Heart left ventricle (tissue), 16 donors: ENCODE measurements at regions not wholly inside any gene's neighbourhood (a gene's known extent, or its start where the extent isn't known, plus 50 kb on each side); places are given as distances from the start of the nearest gene placed in this dataset.
"Not testable (repeated sequence)": the region's sequence is repeated elsewhere in the genome, so short reads cannot be mapped to it uniquely, and the experiment has no call there.

ENCODE experiments used
- ATAC-seq, 4 donors: fragments of 200-7000 bp; cut with Tn5 transposase; one replicate each; pipeline ENCODE4 v1.9.1; 2020 to 2022; ENCODE audit warnings: moderate library complexity in 4 of 4, mild to moderate bottlenecking in 3 of 4, moderate number of reproducible peaks in 1 of 4
- DNase-seq, 5 donors: peaks; one replicate each; pipeline ENCODE4 v3.0.0-alpha.2; 2020
- H3K27ac ChIP-seq, 12 donors: fragments of 200-600 bp; sonication (generic) in 4 of 12; one replicate each; pipeline versions ENCODE4 v1.5.0 to v1.8.0; 2016 to 2022; ENCODE audit warnings: mild to moderate bottlenecking in 2 of 12
- H3K27me3 ChIP-seq, 9 donors: fragments of 200-600 bp; sonication (generic) in 2 of 9; one replicate each; pipeline versions ENCODE4 v1.5.1 to v1.8.0; 2016 to 2022; ENCODE audit warnings: mild to moderate bottlenecking in 3 of 9
- H3K36me3 ChIP-seq, 9 donors: fragments of 200-600 bp; sonication (generic) in 2 of 9; one replicate each; pipeline versions ENCODE4 v1.5.0 to v1.8.0; 2018 to 2022; ENCODE audit warnings: mild to moderate bottlenecking in 2 of 9
- H3K4me1 ChIP-seq, 12 donors: fragments of 200-600 bp; sonication (generic) in 4 of 12; one replicate each; pipeline versions ENCODE4 v1.5.0 to v1.8.0; 2016 to 2022; ENCODE audit warnings: mild to moderate bottlenecking in 3 of 12
- H3K4me3 ChIP-seq, 12 donors: fragments of 200-600 bp; sonication (generic) in 4 of 12; one replicate each; pipeline versions ENCODE4 v1.5.0 to v1.8.0; 2017 to 2022; ENCODE audit warnings: mild to moderate bottlenecking in 9 of 12, moderate library complexity in 4 of 12
- H3K9me3 ChIP-seq, 12 donors: fragments of 200-600 bp; sonication (generic) in 4 of 12; one replicate each; pipeline versions ENCODE4 v1.5.0 to v1.8.0; 2016 to 2022; ENCODE audit warnings: mild to moderate bottlenecking in 1 of 12
- CTCF ChIP-seq, 12 donors: fragments of 200-600 bp; sonication (generic) in 4 of 12; IDR thresholded peaks; one replicate each; pipeline versions ENCODE4 v1.5.0 to v1.8.0; 2018 to 2022; ENCODE audit warnings: antibody characterized with exemption in 12 of 12, mild to moderate bottlenecking in 5 of 12
- POLR2A ChIP-seq, 2 donors: fragments of 450-650 bp; IDR thresholded peaks; one replicate each; pipeline ENCODE4 v1.6.1; 2017; ENCODE audit warnings: antibody characterized with exemption in 2 of 2, mild to moderate bottlenecking in 2 of 2, moderate library complexity in 2 of 2
- WGBS, 4 donors: extraction: QIAGEN DNeasy Blood & Tissue Kit in 2 of 4; methylation state at CpG; one replicate each; pipeline versions ENCODE4 v1.1.5 to v1.1.7; 2013 to 2018; 5-methylcytosine and 5-hydroxymethylcytosine counted together
- intact Hi-C, 10 donors: fragments of 100-400 bp; cut with DNase I; formaldehyde crosslinking; loops; one replicate each; pipeline versions ENCODE4 v1.11.1 to v1.14.2; 2022
- donor health status: ischemic (EF 13 %, LVEDD 7.1; RV severe dilation, severe dysfunction).
- donor health status: healthy with polysubstance abuse.
- donor health status: DM: no; HTN: yes; CAD: no.
- donor health status: DM: no; HTN: no; CAD: no.
- donor health status: ischemic (EF 25% LVEDD 6.9; RV normal size, moderate dysfunction).
- donor health status: ischemic (EF 25% LVEDD 5.7; RV mildly dilated, moderate dysfunction).
- donor health status: healthy.
- donor health status: DM: yes; HTN: yes; CAD: no.
- donor health status: ischemic (EF 35%, LVEDD 5.7; RV mildly dilated, moderate dysfunction).
- donor health status: nonischemic (EF 11% LVEDD 7.7; RV severe dilation, severe dysfunction).
- donor health status: DM: yes; HTN: yes; CAD: no.
- donor health status: PGD.
- donor health status: ischemic (EF 29% LVEDD 5.4; RV normal size, mild dysfunction).
- donor health status: nonischemic (EF 23%, LVEDD 6.1; RV moderate dilation, normal function).

DNA sequence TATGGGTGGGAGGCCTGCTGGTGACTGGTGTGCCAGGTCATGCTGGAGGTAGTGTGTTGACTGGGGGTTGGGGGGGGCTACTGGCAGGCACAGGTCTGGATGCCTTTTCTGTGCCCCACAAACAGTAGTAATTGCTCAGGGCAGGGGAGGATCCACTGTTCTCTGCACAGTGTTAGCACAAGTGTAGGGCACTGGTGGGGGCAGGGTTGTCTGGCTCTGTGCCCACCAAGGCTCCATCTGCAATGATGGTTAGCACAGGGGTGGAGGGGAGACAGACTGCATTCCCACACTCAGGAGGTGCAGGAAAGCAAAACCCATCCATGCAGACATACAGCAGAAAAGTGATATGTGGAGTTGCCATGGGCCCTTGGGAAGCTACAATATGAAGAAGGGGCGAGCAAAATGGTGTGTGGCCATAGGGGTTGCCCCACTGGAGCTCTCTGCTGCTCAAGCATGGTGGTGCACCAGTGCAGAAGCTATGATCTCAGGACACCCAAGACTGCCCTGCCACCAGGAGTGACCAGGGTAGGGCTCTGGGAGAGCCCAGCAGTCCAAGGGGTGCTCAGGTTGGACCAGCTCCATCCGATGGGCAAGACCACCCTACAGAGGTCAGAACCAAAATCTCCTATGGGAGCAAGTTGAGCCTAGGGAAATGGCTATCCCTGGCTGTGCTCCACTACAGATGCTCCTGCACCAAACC is 122.2 kb upstream of the KCTD3 start:
- Histone ChIP-seq H3K4me3 (no peak overlapping the region), H3K27ac (no peak overlapping the region), H3K36me3 (no peaks in the 10 kb centered on the region), H3K4me1 (no peaks in the 10 kb centered on the region), H3K27me3 (no peaks in the 10 kb centered on the region), H3K9me3 (peaks cover 0 to 18% (median 11%) of the 10 kb centered on the region in 12 donors)
- 89 to 100% (median 91%) methylated on average over 1 to 2 of the region's 2 CpGs for WGBS, 4 donors
- DNase-seq (no peak), ATAC-seq (peak in 1 of 4 donors; percentile 24)
- intact Hi-C loops: no loop called here
- TF ChIP-seq CTCF (IDR thresholded peaks at IDR 0.05) (no peak), POLR2A (IDR thresholded peaks at IDR 0.05) (no peak)

GRCh38 chr1:215448014-215448413 is 119.1 kb upstream of the KCTD3 start:
- intact Hi-C loops, H3K9me3 ChIP-seq, ATAC-seq, H3K27me3 ChIP-seq, H3K36me3 ChIP-seq, H3K4me3 ChIP-seq, H3K27ac ChIP-seq, DNase-seq, H3K4me1 ChIP-seq: not testable (repeated sequence)
- 75 to 82% (median 79%) methylated on average over 6 of the region's 6 CpGs for WGBS, 4 donors

DNA sequence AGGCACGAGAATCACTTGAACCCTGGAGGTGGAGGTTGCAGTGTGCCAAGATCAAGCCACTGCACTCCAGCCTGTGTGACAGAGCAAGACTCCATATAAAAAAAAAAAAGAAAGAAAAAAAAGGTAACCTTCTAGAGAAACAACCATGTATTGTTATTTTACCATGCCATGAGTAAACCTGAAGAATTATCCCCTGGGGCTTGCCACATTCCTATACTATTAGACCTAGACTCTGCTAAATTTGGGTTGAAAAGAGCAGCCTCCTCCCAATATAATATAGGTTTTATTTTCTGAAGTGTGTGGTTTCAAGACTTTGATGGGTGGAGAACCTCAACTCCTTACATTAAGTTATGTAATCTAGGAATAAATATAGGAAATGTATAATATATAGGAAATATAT is 118.0 kb upstream of the KCTD3 start:
- H3K27me3 ChIP-seq: not testable (repeated sequence)

GRCh38 chr1:215453440-215453839 is 113.7 kb upstream of the KCTD3 start:
- intact Hi-C loops: no loop called here
- H3K36me3 ChIP-seq: no peaks in the 10 kb centered on the region
- H3K4me1 ChIP-seq: no peaks in the 10 kb centered on the region
- ATAC-seq (no peak), DNase-seq (no peak)
- no peak overlapping the region for H3K27ac ChIP-seq
- H3K4me3 ChIP-seq: no peak overlapping the region
- TF ChIP-seq POLR2A (IDR thresholded peaks at IDR 0.05): no peak
- TF ChIP-seq CTCF (IDR thresholded peaks at IDR 0.05): no peak
- no peaks in the 10 kb centered on the region for H3K27me3 ChIP-seq
- no peaks in the 10 kb centered on the region for H3K9me3 ChIP-seq

More for the DNA sequence above, 118.0 kb upstream of the KCTD3 start:
- DNase-seq, H3K27ac ChIP-seq, ATAC-seq, H3K9me3 ChIP-seq, intact Hi-C loops, H3K4me3 ChIP-seq, H3K4me1 ChIP-seq, H3K36me3 ChIP-seq: not testable (repeated sequence)
- 72 to 90% (median 83%) methylated on average over 1 of the region's 1 CpG for WGBS, 4 donors

GRCh38 chr1:215457213-215457612 is 109.9 kb upstream of the KCTD3 start:
- H3K36me3 ChIP-seq: no peaks in the 10 kb centered on the region
- no peaks in the 10 kb centered on the region for H3K27me3 ChIP-seq
- DNase-seq: no peak
- H3K4me3 ChIP-seq: no peak overlapping the region
- 76 to 84% (median 81%) methylated on average over 3 of the region's 3 CpGs for WGBS, 4 donors
- intact Hi-C loops: no loop called here
- ATAC-seq: no peak
- H3K9me3 ChIP-seq: no peaks in the 10 kb centered on the region
- no peak for TF ChIP-seq CTCF (IDR thresholded peaks at IDR 0.05)
- no peak for TF ChIP-seq POLR2A (IDR thresholded peaks at IDR 0.05)
- H3K4me1 ChIP-seq: no peaks in the 10 kb centered on the region
- H3K27ac ChIP-seq: no peak overlapping the region
